Heart right ventricle (tissue), 16 donors: ENCODE measurements at regions not wholly inside any gene's neighbourhood (a gene's known extent, or its start where the extent isn't known, plus 50 kb on each side); places are given as distances from the start of the nearest gene placed in this dataset.

Source experiments
- ATAC-seq, 8 donors: fragments of 200-7000 bp; cut with Tn5 transposase; one replicate each; pipeline ENCODE4 v1.9.1; 2020; ENCODE audit warnings: mild to moderate bottlenecking in 8 of 8, moderate library complexity in 8 of 8, moderate number of reproducible peaks in 1 of 8
- DNase-seq, 2 donors: peaks; one replicate each; pipeline ENCODE4 v3.0.0-alpha.2; 2020
- H3K27ac ChIP-seq, 10 donors: fragments of 200-600 bp; sonication (generic) in 2 of 10; one replicate each; pipeline versions ENCODE4 v1.5.0 to v1.8.0; 2020 to 2022; ENCODE audit warnings: mild to moderate bottlenecking in 3 of 10
- H3K27me3 ChIP-seq, 7 donors: fragments of 200-600 bp; one replicate each; pipeline ENCODE4 v1.8.0; 2021 to 2022; ENCODE audit warnings: mild to moderate bottlenecking in 2 of 7
- H3K36me3 ChIP-seq, 9 donors: fragments of 200-600 bp; sonication (generic) in 1 of 9; one replicate each; pipeline versions ENCODE4 v1.5.0 to v1.8.0; 2020 to 2022; ENCODE audit warnings: mild to moderate bottlenecking in 2 of 9
- H3K4me1 ChIP-seq, 9 donors: fragments of 200-600 bp; sonication (generic) in 1 of 9; one replicate each; pipeline versions ENCODE4 v1.5.0 to v1.8.0; 2020 to 2022; ENCODE audit warnings: mild to moderate bottlenecking in 4 of 9
- H3K4me3 ChIP-seq, 10 donors: fragments of 200-600 bp; sonication (generic) in 2 of 10; one replicate each; pipeline versions ENCODE4 v1.5.0 to v1.8.0; 2020 to 2022; ENCODE audit warnings: mild to moderate bottlenecking in 7 of 10, moderate library complexity in 2 of 10
- H3K9me3 ChIP-seq, 11 donors: fragments of 200-600 bp in 10 of 11; sonication (generic) in 2 of 11; one replicate each; pipeline versions ENCODE4 v1.5.0 to v1.8.0; 2013 to 2022; ENCODE audit warnings: mild to moderate bottlenecking in 2 of 11, control low read depth in 1 of 11, moderate library complexity in 1 of 11
- CTCF ChIP-seq, 9 donors: fragments of 200-600 bp; sonication (generic) in 2 of 9; IDR thresholded peaks; one replicate each; pipeline versions ENCODE4 v1.5.0 to v1.8.0; 2021 to 2022; ENCODE audit warnings: antibody characterized with exemption in 9 of 9, mild to moderate bottlenecking in 5 of 9, moderate library complexity in 1 of 9
- WGBS, 2 donors: extraction: QIAGEN DNeasy Blood & Tissue Kit; methylation state at CpG; one replicate each; pipeline ENCODE4 v1.1.7; 2013; ENCODE audit warnings: inconsistent platforms in 1 of 2; 5-methylcytosine and 5-hydroxymethylcytosine counted together
- intact Hi-C, 10 donors: fragments of 100-400 bp; cut with DNase I; formaldehyde crosslinking; loops; one replicate each; pipeline versions ENCODE4 v1.11.1 to v1.14.2; 2022
- donor health status: Arrhythmogenic right ventricular cardiomyopathy.
- donor health status: ischemic (EF 13 %, LVEDD 7.1; RV severe dilation, severe dysfunction).
- donor health status: healthy with polysubstance abuse.
- donor health status: DM: no; HTN: yes; CAD: no.
- donor health status: DM: no; HTN: no; CAD: no.
- donor health status: ischemic (EF 25% LVEDD 6.9; RV normal size, moderate dysfunction).
- donor health status: ischemic (EF 25% LVEDD 5.7; RV mildly dilated, moderate dysfunction).
- donor health status: healthy.
- donor health status: DM: yes; HTN: yes; CAD: no.
- donor health status: Ischemic cardiomyopathy.
- donor health status: ischemic (EF 35%, LVEDD 5.7; RV mildly dilated, moderate dysfunction).
- donor health status: nonischemic (EF 11% LVEDD 7.7; RV severe dilation, severe dysfunction).
- donor health status: DM: yes; HTN: yes; CAD: no.
- donor health status: PGD.
- donor health status: ischemic (EF 29% LVEDD 5.4; RV normal size, mild dysfunction).
- donor health status: nonischemic (EF 23%, LVEDD 6.1; RV moderate dilation, normal function).

GRCh38 chr2:129069875-129070594 is 751.4 kb upstream of the HS6ST1 start:
- WGBS, 2 donors: 37 to 47% methylated on average over 12 of the region's 12 CpGs
- no peak overlapping the region for H3K27ac ChIP-seq
- peak in 1 of 2 donors; percentile 26 for DNase-seq
- H3K27me3 ChIP-seq: peaks cover 0 to 15% (median 0%) of the 10 kb centered on the region in 7 donors
- no peak overlapping the region for H3K4me3 ChIP-seq
- no peaks in the 10 kb centered on the region for H3K9me3 ChIP-seq
- peaks cover 0 to 8% (median 0%) of the 10 kb centered on the region in 9 donors for H3K4me1 ChIP-seq
- ATAC-seq: peak in 5 of 8 donors; percentile 24 to 85 (median 74)
- H3K36me3 ChIP-seq: no peaks in the 10 kb centered on the region
- intact Hi-C loops: no loop called here
- no peak for TF ChIP-seq CTCF (IDR thresholded peaks at IDR 0.05)

- no peak for DNase-seq
- no peaks in the 10 kb centered on the region for H3K36me3 ChIP-seq
- H3K27ac ChIP-seq: no peak overlapping the region
- intact Hi-C loops: no loop called here
- peaks cover 0 to 8% (median 0%) of the 10 kb centered on the region in 9 donors for H3K4me1 ChIP-seq
- no peak for ATAC-seq
- 73 to 78% methylated on average over 3 of the region's 3 CpGs for WGBS, 2 donors
- no peak overlapping the region for H3K4me3 ChIP-seq
- no peak for TF ChIP-seq CTCF (IDR thresholded peaks at IDR 0.05)
- H3K27me3 ChIP-seq: peaks cover 0 to 15% (median 0%) of the 10 kb centered on the region in 7 donors
- H3K9me3 ChIP-seq: no peaks in the 10 kb centered on the region
Observed at GRCh38 chr2:129070663-129071062, 752.0 kb upstream of the HS6ST1 start.

DNA sequence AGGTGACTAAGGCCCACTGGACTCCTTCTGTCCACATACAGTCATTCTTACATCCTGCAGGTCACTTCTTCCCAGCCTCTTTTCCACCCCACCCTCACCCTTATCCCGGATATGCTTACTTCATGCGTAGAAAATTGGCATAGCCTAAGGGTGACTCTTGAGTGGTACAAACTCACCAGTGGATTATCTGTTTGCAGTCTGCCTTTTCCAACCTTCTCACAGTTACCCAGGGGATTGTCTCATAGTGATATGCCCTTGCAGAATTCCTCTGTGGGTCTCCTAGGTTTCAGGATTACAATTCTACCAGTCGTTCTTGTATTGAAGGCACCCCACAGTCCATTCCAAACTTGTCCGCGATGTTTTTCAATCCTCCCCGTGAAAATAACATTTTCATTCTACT is 752.9 kb upstream of the HS6ST1 start:
- H3K27me3 ChIP-seq: peaks cover 0 to 22% (median 0%) of the 10 kb centered on the region in 7 donors
- no peak overlapping the region for H3K4me3 ChIP-seq
- H3K27ac ChIP-seq: no peak overlapping the region
- no peak for TF ChIP-seq CTCF (IDR thresholded peaks at IDR 0.05)
- H3K4me1 ChIP-seq: peaks cover 0 to 8% (median 0%) of the 10 kb centered on the region in 9 donors
- intact Hi-C loops: no loop called here
- 92 to 94% methylated on average over 6 of the region's 6 CpGs for WGBS, 2 donors
- H3K9me3 ChIP-seq: no peaks in the 10 kb centered on the region
- DNase-seq: no peak
- no peaks in the 10 kb centered on the region for H3K36me3 ChIP-seq
- ATAC-seq: no peak

DNA sequence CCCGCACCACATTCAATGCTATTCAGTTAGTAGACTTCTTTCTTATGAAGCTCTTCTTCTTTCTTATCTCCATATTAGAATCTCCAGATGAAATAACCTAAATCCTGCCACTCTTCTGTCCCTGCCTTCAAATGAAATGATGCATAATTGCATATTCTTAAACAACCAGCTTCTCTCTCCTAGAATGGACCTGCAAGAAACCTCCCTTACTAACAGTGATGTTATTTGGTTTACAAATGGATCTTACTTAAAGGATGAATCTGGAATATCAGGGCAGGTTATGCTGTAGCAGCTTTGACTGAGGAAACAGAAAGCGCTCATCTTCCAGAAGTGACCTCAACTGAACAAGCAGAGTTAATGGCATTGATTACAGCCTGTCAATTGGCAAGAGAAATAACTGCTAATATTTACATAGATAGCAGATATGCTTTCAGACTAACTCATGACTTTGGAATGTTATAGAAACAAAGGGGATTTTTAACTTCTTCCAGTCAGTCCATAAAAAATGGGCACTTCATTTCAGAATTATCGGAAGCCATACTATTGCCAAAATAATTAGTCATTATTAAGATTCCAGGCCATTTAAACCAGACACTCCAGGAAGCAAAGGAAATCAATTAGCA is 755.7 kb upstream of the HS6ST1 start:
- no peak overlapping the region for H3K4me3 ChIP-seq
- intact Hi-C loops: no loop called here
- WGBS, 2 donors: 73 to 80% methylated on average over 3 of the region's 3 CpGs
- DNase-seq: no peak
- peaks cover 0 to 28% (median 4%) of the 10 kb centered on the region in 7 donors for H3K27me3 ChIP-seq
- no peak for ATAC-seq
- no peaks in the 10 kb centered on the region for H3K36me3 ChIP-seq
- TF ChIP-seq CTCF (IDR thresholded peaks at IDR 0.05): no peak
- peaks cover 0 to 8% (median 0%) of the 10 kb centered on the region in 9 donors for H3K4me1 ChIP-seq
- no peaks in the 10 kb centered on the region for H3K9me3 ChIP-seq
- no peak overlapping the region for H3K27ac ChIP-seq
